Esophagus (tissue), 2 donors: ENCODE measurements at regions not wholly inside any gene's neighbourhood (a gene's known extent, or its start where the extent isn't known, plus 50 kb on each side); places are given as distances from the start of the nearest gene placed in this dataset.

ENCODE experiments used
- H3K27ac ChIP-seq, 2 donors: one replicate each; pipeline ENCODE4 v1.5.1; 2013; ENCODE audit warnings: low read depth in 2 of 2, mild to moderate bottlenecking in 2 of 2, inconsistent platforms in 1 of 2, low read length in 1 of 2, moderate library complexity in 1 of 2
- H3K27me3 ChIP-seq, 2 donors: one replicate each; pipeline ENCODE4 v1.6.1; 2013; ENCODE audit warnings: low read length in 2 of 2, control low read depth in 1 of 2, mild to moderate bottlenecking in 1 of 2; ENCODE audit not compliant: insufficient read depth in 2 of 2, control insufficient read depth in 1 of 2
- H3K36me3 ChIP-seq, 2 donors: one replicate each; pipeline ENCODE4 v1.6.1; 2013; ENCODE audit warnings: low read length in 1 of 2; ENCODE audit not compliant: control insufficient read depth in 2 of 2, insufficient read depth in 2 of 2
- H3K4me1 ChIP-seq, 2 donors: one replicate each; pipeline ENCODE4 v1.6.1; 2013; ENCODE audit warnings: low read length in 1 of 2; ENCODE audit not compliant: control insufficient read depth in 2 of 2, insufficient read depth in 2 of 2
- H3K4me3 ChIP-seq, 2 donors: one replicate each; pipeline ENCODE4 v1.5.1; 2013; ENCODE audit warnings: low read length in 2 of 2, mild to moderate bottlenecking in 2 of 2, low read depth in 1 of 2, moderate library complexity in 1 of 2
- H3K9me3 ChIP-seq, 2 donors: one replicate each; pipeline ENCODE4 v1.6.1; 2013; ENCODE audit warnings: mild to moderate bottlenecking in 2 of 2, low read depth in 1 of 2, low read length in 1 of 2, moderate library complexity in 1 of 2; ENCODE audit not compliant: control insufficient read depth in 2 of 2, insufficient read depth in 1 of 2
- WGBS, 2 donors: extraction: QIAGEN DNeasy Blood & Tissue Kit; methylation state at CpG; one replicate each; pipeline ENCODE4 v1.1.7; 2013; 5-methylcytosine and 5-hydroxymethylcytosine counted together
- donor health status: healthy with polysubstance abuse.
- donor health status: Bipolar disorder and iron deficiency.

DNA sequence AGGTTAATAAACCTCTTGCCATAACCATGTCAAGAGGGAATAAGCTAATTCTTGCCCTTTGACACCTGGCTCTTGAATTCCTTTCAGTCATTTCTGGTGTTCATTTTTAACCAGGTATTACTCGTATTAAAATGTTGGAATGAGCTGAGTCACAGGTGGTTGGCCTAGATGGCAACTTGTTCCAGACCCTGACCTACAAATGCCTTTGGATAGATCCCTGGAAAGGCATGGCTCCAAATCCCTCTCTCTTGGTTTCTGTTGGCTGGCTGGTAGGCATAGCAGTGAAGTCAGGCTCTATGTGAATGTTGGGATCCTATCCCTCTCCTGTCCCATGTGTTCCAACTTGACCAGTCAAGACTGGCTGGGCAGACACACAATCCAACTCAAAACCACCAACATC lies 277.1 kb upstream of the PROK2 start:
- Histone ChIP-seq H3K27ac (no peak overlapping the region), H3K4me1 (no peaks in the 10 kb centered on the region), H3K9me3 (peaks cover 0 to 2% of the 10 kb centered on the region in 2 donors), H3K4me3 (no peak overlapping the region), H3K27me3 (no peaks in the 10 kb centered on the region), H3K36me3 (no peaks in the 10 kb centered on the region)
- 40 to 66% methylated on average over 1 of the region's 1 CpG for WGBS, 2 donors

DNA sequence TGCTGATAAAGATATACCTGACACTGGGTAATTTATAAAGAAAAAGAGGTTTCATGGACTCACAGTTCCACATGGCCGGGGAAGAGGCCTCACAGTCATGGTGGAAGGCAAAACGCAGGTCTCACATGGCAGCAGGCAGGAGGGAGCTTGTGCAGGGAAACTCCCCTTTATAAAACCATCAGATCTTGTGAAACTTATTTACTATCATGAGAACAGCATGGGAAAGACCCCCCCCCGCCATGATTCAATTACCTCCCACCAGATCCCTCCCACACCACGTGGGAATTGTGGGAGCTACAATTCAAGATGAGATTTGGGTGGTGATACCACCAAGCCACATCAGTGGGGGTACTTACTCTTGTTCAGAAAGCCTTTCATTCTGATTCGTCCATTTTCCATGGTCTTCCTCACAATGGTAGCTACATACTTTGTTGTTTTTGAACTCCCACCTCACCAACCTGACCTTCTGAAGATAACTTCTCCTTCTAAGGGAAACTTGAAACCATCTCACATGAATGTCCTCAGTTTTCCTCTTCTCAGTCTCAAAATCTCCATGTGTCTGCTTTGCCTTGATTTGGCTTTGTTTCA lies 275.6 kb upstream of the PROK2 start:
- Histone ChIP-seq H3K4me1 (no peaks in the 10 kb centered on the region), H3K4me3 (no peak overlapping the region), H3K27me3 (no peaks in the 10 kb centered on the region), H3K36me3 (no peaks in the 10 kb centered on the region), H3K9me3 (peaks cover 0 to 2% of the 10 kb centered on the region in 2 donors), H3K27ac (no peak overlapping the region)
- 61 to 62% methylated on average over 5 of the region's 5 CpGs for WGBS, 2 donors

DNA sequence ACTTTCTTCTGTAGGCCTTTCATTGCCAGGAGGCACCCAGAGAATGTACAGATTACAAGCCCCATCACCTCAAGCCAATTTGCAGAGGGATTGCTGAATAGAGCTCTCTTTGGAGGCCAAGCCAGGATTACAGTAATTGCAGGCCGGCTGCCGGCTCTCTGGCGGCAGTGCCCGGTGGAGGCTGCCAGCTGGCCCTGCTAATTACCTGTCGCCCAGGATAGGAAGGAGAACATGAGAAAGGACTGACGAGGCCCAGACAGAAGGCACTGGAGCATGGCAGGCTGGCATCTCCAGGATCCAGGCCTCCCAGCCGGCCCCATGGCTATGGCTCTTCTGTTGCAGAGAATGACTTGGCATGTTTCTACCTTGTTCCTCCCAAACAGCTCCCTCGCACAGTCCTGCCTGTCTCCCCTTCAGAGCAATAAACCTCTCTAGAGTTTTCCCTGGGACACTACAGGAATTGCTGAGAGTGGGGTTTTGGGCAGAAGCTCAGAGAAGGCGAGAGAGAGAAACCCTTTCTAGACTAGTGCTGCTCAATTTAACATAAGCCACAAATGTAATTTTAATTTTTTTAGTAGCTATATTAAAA lies 273.6 kb upstream of the PROK2 start:
- H3K27ac ChIP-seq, result no peak overlapping the region
- 47 to 57% methylated on average over 9 of the region's 9 CpGs for WGBS, 2 donors
- no peaks in the 10 kb centered on the region for H3K27me3 ChIP-seq
- H3K36me3 ChIP-seq, result no peaks in the 10 kb centered on the region
- no peaks in the 10 kb centered on the region for H3K4me1 ChIP-seq
- no peak overlapping the region for H3K4me3 ChIP-seq
- H3K9me3 ChIP-seq, result no peaks in the 10 kb centered on the region

DNA sequence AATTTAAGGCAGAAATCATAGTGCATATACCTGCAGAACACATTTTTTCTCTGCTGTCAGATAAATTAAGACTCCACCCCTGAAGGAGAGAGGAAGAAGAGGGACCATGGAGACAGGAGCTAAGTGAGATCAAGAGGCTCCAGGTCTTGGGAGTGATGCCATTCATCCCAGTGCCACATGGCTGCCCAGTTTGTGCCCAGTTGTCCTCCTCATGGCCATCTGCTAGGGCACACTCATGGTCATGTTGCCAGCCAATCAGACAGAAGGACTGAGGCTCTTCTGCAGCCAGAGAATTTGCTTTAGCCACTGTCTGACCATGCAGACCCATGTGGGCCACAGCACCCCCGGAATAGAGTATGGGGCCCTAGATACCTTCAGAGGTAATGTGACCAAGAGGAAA lies 270.5 kb upstream of the PROK2 start:
- no peaks in the 10 kb centered on the region for H3K27me3 ChIP-seq
- no peaks in the 10 kb centered on the region for H3K4me1 ChIP-seq
- WGBS, 2 donors, result 92 to 99% methylated on average over 1 of the region's 1 CpG
- no peaks in the 10 kb centered on the region for H3K36me3 ChIP-seq
- H3K9me3 ChIP-seq, result no peaks in the 10 kb centered on the region
- no peak overlapping the region for H3K27ac ChIP-seq
- H3K4me3 ChIP-seq, result no peak overlapping the region

DNA sequence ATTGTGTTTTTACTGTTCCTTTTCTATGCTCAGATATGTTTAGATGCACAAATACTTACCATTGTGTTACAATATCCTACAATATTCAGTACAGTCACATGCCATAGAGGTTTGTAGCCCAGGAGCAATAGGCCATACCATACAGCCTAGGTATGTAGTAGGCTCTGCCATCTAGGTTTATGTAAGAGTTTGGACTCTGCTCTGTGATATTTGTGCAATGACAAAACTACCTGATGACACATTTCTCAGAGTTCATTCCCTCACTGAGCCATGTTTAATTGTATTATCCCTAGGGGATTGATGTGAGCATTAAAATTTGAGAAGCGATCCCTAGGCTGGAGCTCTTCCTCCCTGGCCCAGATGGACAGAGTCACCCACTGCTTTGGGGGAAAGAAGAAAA lies 270.0 kb upstream of the PROK2 start:
- H3K9me3 ChIP-seq, result no peaks in the 10 kb centered on the region
- H3K4me1 ChIP-seq, result no peaks in the 10 kb centered on the region
- H3K36me3 ChIP-seq, result no peaks in the 10 kb centered on the region
- no peak overlapping the region for H3K4me3 ChIP-seq
- H3K27me3 ChIP-seq, result no peaks in the 10 kb centered on the region
- no peak overlapping the region for H3K27ac ChIP-seq
- WGBS, 2 donors, result 100% methylated on average over 1 of the region's 1 CpG

DNA sequence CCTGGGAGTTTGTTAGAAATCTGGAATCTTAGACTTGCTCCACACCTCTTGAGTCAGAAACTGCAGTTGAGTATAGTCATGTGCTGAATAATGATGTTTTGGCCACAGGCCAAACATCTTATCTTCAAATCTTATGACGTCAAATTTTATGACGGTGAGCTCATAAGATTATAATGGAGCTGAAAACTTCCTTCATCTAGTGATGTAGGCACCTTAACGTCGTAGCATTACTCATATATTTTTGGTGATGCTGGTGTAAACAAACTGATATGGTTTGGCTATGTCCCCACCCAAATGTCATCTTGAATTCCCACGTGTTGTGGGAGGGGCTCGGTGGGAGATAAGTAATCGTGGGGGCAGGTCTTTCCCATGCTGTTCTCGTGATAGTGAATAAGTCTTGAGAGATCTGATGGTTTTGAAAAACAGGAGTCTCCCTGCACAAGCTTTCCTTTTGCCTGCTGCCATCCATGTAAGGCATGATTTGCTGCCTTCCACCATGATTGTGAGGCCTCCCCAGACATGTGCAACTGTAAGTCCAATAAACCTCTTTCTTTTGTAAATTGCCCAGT lies 268.0 kb upstream of the PROK2 start:
- Histone ChIP-seq H3K27ac (no peak overlapping the region), H3K36me3 (no peaks in the 10 kb centered on the region), H3K4me1 (no peaks in the 10 kb centered on the region), H3K4me3 (no peak overlapping the region), H3K9me3 (no peaks in the 10 kb centered on the region), H3K27me3 (no peaks in the 10 kb centered on the region)
- 80 to 86% methylated on average over 8 of the region's 8 CpGs for WGBS, 2 donors

DNA sequence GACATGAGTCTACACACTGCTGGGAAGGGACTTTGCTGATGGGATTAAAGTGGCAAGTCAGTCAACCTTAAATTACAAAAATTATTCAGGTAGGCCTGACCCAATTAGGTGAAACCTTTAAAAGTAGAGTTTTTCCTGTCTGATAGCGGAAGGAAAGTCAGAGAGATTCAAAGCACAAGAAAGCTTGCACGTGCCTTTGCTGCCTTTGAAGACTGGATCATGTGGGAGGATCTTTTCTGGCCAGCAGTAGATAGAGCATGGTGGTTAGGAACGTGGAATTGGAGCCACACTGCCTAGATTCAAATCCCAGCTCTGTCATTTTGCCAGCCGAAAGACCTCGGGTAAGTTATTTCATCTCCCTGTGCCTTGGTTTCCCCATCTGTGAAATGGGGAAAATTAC lies 265.8 kb upstream of the PROK2 start:
- WGBS, 2 donors, result 91% methylated on average over 5 of the region's 5 CpGs
- Histone ChIP-seq H3K27ac (no peak overlapping the region), H3K4me1 (no peaks in the 10 kb centered on the region), H3K27me3 (no peaks in the 10 kb centered on the region), H3K9me3 (no peaks in the 10 kb centered on the region), H3K36me3 (no peaks in the 10 kb centered on the region), H3K4me3 (no peak overlapping the region)

DNA sequence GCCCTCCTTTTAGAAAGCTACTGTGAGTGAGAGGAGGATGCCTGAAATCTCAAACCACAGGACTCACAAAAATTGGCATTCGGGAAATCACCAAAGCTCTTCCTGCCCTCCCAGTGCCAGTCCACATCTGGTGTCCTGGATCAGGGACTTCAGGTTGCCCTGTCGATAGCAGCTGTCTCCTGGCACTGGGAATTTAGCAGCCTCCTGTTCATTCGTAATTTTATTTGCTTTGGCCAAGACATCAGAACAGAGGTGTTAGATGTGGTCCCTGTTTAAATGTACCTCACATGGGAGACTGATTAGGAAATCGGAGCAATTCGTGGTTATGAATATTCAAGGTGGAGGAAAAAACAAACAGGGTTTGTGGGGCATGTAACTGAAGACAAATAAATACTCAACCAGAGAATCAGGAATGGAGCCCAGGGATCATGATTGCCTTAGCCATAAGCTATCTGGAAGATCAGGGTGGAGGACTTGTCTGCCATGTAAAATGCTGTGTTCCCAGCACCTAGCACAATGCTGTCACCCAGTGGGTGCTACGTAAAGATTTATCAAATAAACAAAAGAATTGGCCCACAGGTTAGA lies 265.2 kb upstream of the PROK2 start:
- Histone ChIP-seq H3K36me3 (no peaks in the 10 kb centered on the region), H3K4me1 (no peaks in the 10 kb centered on the region), H3K4me3 (no peak overlapping the region), H3K27me3 (no peaks in the 10 kb centered on the region), H3K27ac (no peak overlapping the region), H3K9me3 (no peaks in the 10 kb centered on the region)
- 60 to 64% methylated on average over 6 of the region's 6 CpGs for WGBS, 2 donors

DNA sequence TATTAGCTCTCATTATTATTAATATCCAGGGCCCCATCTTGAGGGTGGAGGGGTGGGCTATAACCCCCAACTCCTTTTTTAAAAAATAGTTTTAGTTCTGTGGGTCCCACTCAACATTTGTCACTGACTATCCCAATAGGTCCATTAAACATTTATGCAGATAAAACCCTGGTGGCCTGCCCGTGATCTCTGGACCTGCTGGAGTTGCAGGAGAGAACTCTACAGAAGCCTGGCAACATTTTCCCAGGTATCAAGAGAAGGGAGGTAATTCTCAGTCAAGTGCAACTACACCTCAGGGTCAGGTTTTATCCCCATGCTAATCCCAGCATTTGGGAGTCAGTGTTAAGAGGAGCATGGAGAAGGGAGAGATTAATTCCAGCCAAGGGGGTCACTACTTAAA lies 264.4 kb upstream of the PROK2 start:
- Histone ChIP-seq H3K4me1 (no peaks in the 10 kb centered on the region), H3K27me3 (no peaks in the 10 kb centered on the region), H3K36me3 (no peaks in the 10 kb centered on the region), H3K27ac (no peak overlapping the region), H3K4me3 (no peak overlapping the region), H3K9me3 (no peaks in the 10 kb centered on the region)
- 73 to 95% methylated on average over 1 of the region's 1 CpG for WGBS, 2 donors

DNA sequence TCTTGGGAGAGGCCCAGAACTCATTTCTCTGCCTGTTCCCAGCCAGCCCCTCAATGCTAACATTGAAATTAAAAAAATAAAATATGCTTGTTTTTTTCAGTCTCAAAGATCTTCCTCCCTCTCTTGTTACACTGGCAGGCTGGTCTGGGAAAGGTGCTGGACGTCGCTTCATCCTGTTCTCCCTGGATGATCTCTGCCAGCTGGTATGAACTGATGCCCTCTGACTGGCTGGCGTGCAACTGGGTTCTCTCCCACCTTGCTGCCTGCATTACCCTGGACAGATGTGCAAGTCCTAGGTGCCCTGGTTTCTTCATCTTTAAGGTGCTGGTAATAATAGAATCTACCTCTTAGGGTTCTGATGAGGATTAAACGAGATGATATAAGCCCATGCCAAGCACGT lies 263.9 kb upstream of the PROK2 start:
- 88 to 90% methylated on average over 5 of the region's 5 CpGs for WGBS, 2 donors
- no peaks in the 10 kb centered on the region for H3K4me1 ChIP-seq
- no peak overlapping the region for H3K27ac ChIP-seq
- H3K4me3 ChIP-seq, result no peak overlapping the region
- H3K27me3 ChIP-seq, result no peaks in the 10 kb centered on the region
- H3K36me3 ChIP-seq, result no peaks in the 10 kb centered on the region
- H3K9me3 ChIP-seq, result no peaks in the 10 kb centered on the region
